Keratinocyte (primary cell): ENCODE measurements at regions not wholly inside any gene's neighbourhood (a gene's known extent, or its start where the extent isn't known, plus 50 kb on each side); places are given as distances from the start of the nearest gene placed in this dataset.

Experiments used
- DNase-seq: peaks from one replicate; pipeline ENCODE4 v3.0.0-alpha.2; 2011; ENCODE audit warnings: low read depth, missing footprints, low spot score
- FAIRE-seq: peaks from 2 replicates; lab custom pipeline; 2011; peaks lifted over from hg19 to GRCh38; lab: Jason Lieb, UNC
- H2AFZ ChIP-seq: 2 replicates; pipeline ENCODE4 v1.6.0; 2012; ENCODE audit warnings: low read length, control low read depth, inconsistent platforms; ENCODE audit not compliant: control insufficient read depth
- H3K27ac ChIP-seq: 2 replicates; pipeline ENCODE4 v1.5.1; 2011; ENCODE audit warnings: low read length; ENCODE audit not compliant: control insufficient read depth, insufficient read depth
- H3K27me3 ChIP-seq: 3 replicates; pipeline ENCODE4 v1.6.0; 2011; ENCODE audit warnings: low read length; ENCODE audit not compliant: control insufficient read depth, insufficient read depth; ENCODE audit errors: extremely low read depth
- H3K36me3 ChIP-seq, 2 experiments: 2 replicates in 1 of 2; 3 replicates in 1 of 2; pipeline ENCODE4 v1.5.1; 2011; ENCODE audit warnings: low read length in 2 of 2, mild to moderate bottlenecking in 1 of 2; ENCODE audit not compliant: control insufficient read depth in 2 of 2, insufficient read depth in 2 of 2; ENCODE audit errors: extremely low read depth in 1 of 2
- H3K4me1 ChIP-seq: 3 replicates; pipeline ENCODE4 v1.5.1; 2011; ENCODE audit warnings: low read length; ENCODE audit not compliant: control insufficient read depth, insufficient read depth; ENCODE audit errors: extremely low read depth
- H3K4me2 ChIP-seq: 3 replicates; pipeline ENCODE4 v1.6.0; 2011; ENCODE audit warnings: low read depth, low read length; ENCODE audit not compliant: control insufficient read depth, insufficient read depth; ENCODE audit errors: extremely low read depth
- H3K4me3 ChIP-seq, 3 experiments: fragments of 200-600 bp in 1 of 3; sonication (generic) in 1 of 3; 2 replicates in 2 of 3; 3 replicates in 1 of 3; pipeline ENCODE4 v1.5.1; 2011 to 2016; ENCODE audit warnings: low read length in 3 of 3, mild to moderate bottlenecking in 3 of 3, control low read depth in 2 of 3, inconsistent platforms in 1 of 3, low read depth in 1 of 3, mixed read lengths in 1 of 3, mixed run types in 1 of 3, moderate library complexity in 1 of 3; ENCODE audit not compliant: control insufficient read depth in 2 of 3, insufficient read depth in 2 of 3; ENCODE audit errors: extremely low read depth in 1 of 3
- H3K79me2 ChIP-seq: 2 replicates; pipeline ENCODE4 v1.6.0; 2012; ENCODE audit warnings: low read length; ENCODE audit not compliant: control insufficient read depth, insufficient read depth
- H3K9ac ChIP-seq: 3 replicates; pipeline ENCODE4 v1.6.0; 2011; ENCODE audit warnings: low read length; ENCODE audit not compliant: control insufficient read depth, insufficient read depth; ENCODE audit errors: extremely low read depth
- H3K9me1 ChIP-seq: 3 replicates; pipeline ENCODE4 v1.6.0; 2011; ENCODE audit warnings: low read length; ENCODE audit not compliant: control insufficient read depth, insufficient read depth; ENCODE audit errors: extremely low read depth
- H3K9me3 ChIP-seq: 2 replicates; pipeline ENCODE4 v1.5.1; 2012; ENCODE audit warnings: low read depth, low read length; ENCODE audit not compliant: control insufficient read depth
- H4K20me1 ChIP-seq: 3 replicates; pipeline ENCODE4 v1.6.0; 2011; ENCODE audit warnings: low read length; ENCODE audit not compliant: control insufficient read depth, insufficient read depth; ENCODE audit errors: extremely low read depth
- CTCF ChIP-seq, 3 experiments: IDR thresholded peaks in 1 of 3; conservative IDR thresholded peaks in 1 of 3; optimal IDR thresholded peaks in 1 of 3; 2 replicates in 2 of 3; 3 replicates in 1 of 3; pipeline versions ENCODE3 to v1.5.1; 2011; ENCODE audit warnings: low read length in 3 of 3, mild to moderate bottlenecking in 3 of 3, moderate library complexity in 2 of 3, control low read depth in 1 of 3, inconsistent platforms in 1 of 3; ENCODE audit not compliant: insufficient read depth in 2 of 3; ENCODE audit errors: extremely low read depth in 1 of 3
- EZH2 ChIP-seq: IDR thresholded peaks from one replicate; pipeline ENCODE4 v1.6.1; 2012; ENCODE audit warnings: inconsistent platforms, mild to moderate bottlenecking, low read length, moderate library complexity
- dilution Hi-C: fragments of 300-500 bp; cut with MboI; formaldehyde crosslinking; loops from one replicate; pipeline ENCODE4 v1.7.0; 2020; ENCODE audit warnings: low sequenced_read_pairs; ENCODE audit not compliant: extremely low pct_ligation_motif_present

GRCh38 chr9:11697126-11697525 is 996.1 kb upstream of the TYRP1 start:
- Histone ChIP-seq H3K27ac (no peak overlapping the region), H3K27me3 (no peaks in the 10 kb centered on the region), H4K20me1 (no peaks in the 10 kb centered on the region), H3K4me3 (no peak overlapping the region), H3K9me3 (no peaks in the 10 kb centered on the region), H3K9ac (no peak overlapping the region), H3K4me2 (no peak overlapping the region), H3K4me1 (no peaks in the 10 kb centered on the region), H3K36me3 (no peaks in the 10 kb centered on the region), H2AFZ (no peak overlapping the region), H3K79me2 (no peaks in the 10 kb centered on the region), H3K9me1 (no peaks in the 10 kb centered on the region)
- dilution Hi-C loops = no loop called here
- TF ChIP-seq EZH2 (no peak), CTCF (optimal IDR thresholded peaks at IDR 0.05 in 1 of 3, IDR thresholded peaks at IDR 0.05 in 1 of 3, conservative IDR thresholded peaks at IDR 0.05 in 1 of 3; ENCODE audit: extremely low read depth in 1 of 3, insufficient read depth in 2 of 3, low read length in 3 of 3) (no peak)
- FAIRE-seq (no peak), DNase-seq (no peak)

- Histone ChIP-seq H3K36me3 (no peaks in the 10 kb centered on the region), H2AFZ (no peak overlapping the region), H3K79me2 (no peaks in the 10 kb centered on the region), H3K4me3 (no peak overlapping the region), H3K4me2 (no peak overlapping the region), H3K9me3 (no peaks in the 10 kb centered on the region), H4K20me1 (no peaks in the 10 kb centered on the region), H3K9me1 (no peaks in the 10 kb centered on the region), H3K27me3 (no peaks in the 10 kb centered on the region), H3K27ac (no peak overlapping the region), H3K9ac (no peak overlapping the region), H3K4me1 (no peaks in the 10 kb centered on the region)
- no peak for TF ChIP-seq EZH2
- TF ChIP-seq CTCF (optimal IDR thresholded peaks at IDR 0.05 in 1 of 3, IDR thresholded peaks at IDR 0.05 in 1 of 3, conservative IDR thresholded peaks at IDR 0.05 in 1 of 3; ENCODE audit: extremely low read depth in 1 of 3, insufficient read depth in 2 of 3, low read length in 3 of 3) = no peak
- DNase-seq (no peak), FAIRE-seq (no peak)
- dilution Hi-C loops = no loop called here
These were observed 991.5 kb upstream of the TYRP1 start for GRCh38 chr9:11701706-11702105.
